Naive thymus-derived CD4-positive, alpha-beta T cell (primary cell): ENCODE measurements at regions not wholly inside any gene's neighbourhood (a gene's known extent, or its start where the extent isn't known, plus 50 kb on each side); places are given as distances from the start of the nearest gene placed in this dataset.

Source experiments
- ATAC-seq: fragments of 150-1000 bp; cut with Tn5 transposase; 2 replicates; pipeline ENCODE4 v1.10.0; 2021; ENCODE audit warnings: mild to moderate bottlenecking, moderate library complexity
- CTCF ChIA-PET: fragments of 350-600 bp; sonication (Branson Sonifier 250); formaldehyde crosslinking; loops from one replicate; lab custom pipeline; 2021; ENCODE audit warnings: antibody characterized with exemption; lab: Charles Lee
- POLR2A ChIA-PET: fragments of 350-600 bp; sonication (Branson Sonifier 250); formaldehyde crosslinking; loops from one replicate; lab custom pipeline; 2021; ENCODE audit warnings: antibody characterized with exemption, inconsistent platforms; lab: Charles Lee
- DNase-seq, 9 donors: peaks; one replicate each; pipeline versions ENCODE4 v3.0.0 to v3.0.0-alpha.2; 2020 to 2022; ENCODE audit warnings: mixed read lengths in 1 of 9
- H3K27ac ChIP-seq: one replicate; pipeline ENCODE4 v1.7.0; 2013; ENCODE audit warnings: mild to moderate bottlenecking, low read depth, low read length, moderate library complexity
- H3K27me3 ChIP-seq, 2 donors: one replicate each; pipeline ENCODE4 v1.7.0; 2013; ENCODE audit warnings: low read length in 2 of 2, mild to moderate bottlenecking in 2 of 2, moderate library complexity in 2 of 2; ENCODE audit not compliant: control insufficient read depth in 2 of 2, insufficient read depth in 2 of 2
- H3K36me3 ChIP-seq, 3 experiments: 1 replicate in 2 of 3; 2 replicates in 1 of 3; pipeline ENCODE4 v1.7.0; 2013; ENCODE audit warnings: low read length in 3 of 3, mild to moderate bottlenecking in 3 of 3, moderate library complexity in 1 of 3; ENCODE audit not compliant: insufficient read depth in 3 of 3, control insufficient read depth in 2 of 3
- H3K4me1 ChIP-seq, 2 donors: one replicate each; pipeline ENCODE4 v1.7.0; 2013; ENCODE audit warnings: low read length in 2 of 2, mild to moderate bottlenecking in 2 of 2, moderate library complexity in 1 of 2; ENCODE audit not compliant: control insufficient read depth in 2 of 2, insufficient read depth in 2 of 2
- H3K4me3 ChIP-seq: 2 replicates; pipeline ENCODE4 v1.7.0; 2013; ENCODE audit warnings: mild to moderate bottlenecking, low read length
- H3K9me3 ChIP-seq, 3 experiments: 1 replicate in 2 of 3; 2 replicates in 1 of 3; pipeline ENCODE4 v1.7.0; 2013; ENCODE audit warnings: low read length in 3 of 3; ENCODE audit not compliant: control insufficient read depth in 2 of 3
- H3K27ac Mint-ChIP-seq, 9 donors: one replicate each; pipeline ENCODE4 v1.8.0; 2020 to 2022; ENCODE audit warnings: mixed read lengths in 9 of 9, mild to moderate bottlenecking in 8 of 9, moderate library complexity in 5 of 9, inconsistent platforms in 2 of 9
- H3K27me3 Mint-ChIP-seq, 5 donors: one replicate each; pipeline ENCODE4 v1.8.0; 2021 to 2022; ENCODE audit warnings: mixed read lengths in 5 of 5, mild to moderate bottlenecking in 1 of 5
- H3K36me3 Mint-ChIP-seq, 5 donors: one replicate each; pipeline ENCODE4 v1.8.0; 2020 to 2022; ENCODE audit warnings: mixed read lengths in 5 of 5, mild to moderate bottlenecking in 3 of 5, inconsistent platforms in 1 of 5
- H3K4me1 Mint-ChIP-seq, 7 donors: one replicate each; pipeline ENCODE4 v1.8.0; 2020 to 2022; ENCODE audit warnings: mixed read lengths in 7 of 7, mild to moderate bottlenecking in 3 of 7, inconsistent platforms in 1 of 7
- H3K4me3 Mint-ChIP-seq, 10 donors: one replicate each; pipeline ENCODE4 v1.8.0; 2020 to 2022; ENCODE audit warnings: mild to moderate bottlenecking in 10 of 10, mixed read lengths in 10 of 10, moderate library complexity in 6 of 10, inconsistent platforms in 2 of 10
- H3K9me3 Mint-ChIP-seq, 11 donors: one replicate each; pipeline ENCODE4 v1.8.0; 2020 to 2022; ENCODE audit warnings: mixed read lengths in 11 of 11, mild to moderate bottlenecking in 4 of 11, inconsistent platforms in 1 of 11, moderate library complexity in 1 of 11
- intact Hi-C, 2 donors: fragments of 100-400 bp; cut with micrococcal nuclease; formaldehyde crosslinking; loops; one replicate each; pipeline ENCODE4 v1.15.1; 2023

DNA sequence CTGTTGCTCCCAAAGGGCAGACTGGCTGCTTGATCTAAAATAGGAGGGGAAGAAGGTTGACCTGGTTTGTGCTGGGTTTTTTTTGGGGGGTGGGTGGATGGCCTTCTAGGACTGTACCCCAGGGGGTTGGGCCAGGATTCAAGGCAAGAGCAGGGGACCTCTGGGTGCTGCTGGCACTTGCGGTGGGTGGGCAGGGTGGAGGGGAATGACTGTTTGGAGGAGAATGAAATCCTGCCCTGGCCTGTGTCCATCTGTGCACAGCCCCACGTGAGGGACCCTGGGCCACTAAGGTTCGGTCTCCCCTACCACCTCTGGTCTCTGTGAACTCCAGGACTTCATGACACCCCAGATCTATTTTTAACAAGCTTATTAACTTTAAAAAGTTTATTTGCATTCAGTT is 414.2 kb downstream of the PTPRU start:
- intact Hi-C loops = no loop called here
- ChIA-PET CTCF (no interaction called here), POLR2A (no interaction called here)
- Mint-ChIP-seq H3K27ac (no peak overlapping the region), H3K27me3 (peaks cover 4 to 51% (median 32%) of the 10 kb centered on the region in 5 donors), H3K36me3 (peaks cover 0 to 3% (median 0%) of the 10 kb centered on the region in 5 donors), H3K4me3 (no peak overlapping the region), H3K4me1 (peaks cover 0 to 2% (median 0%) of the 10 kb centered on the region in 7 donors), H3K9me3 (peaks cover 0 to 4% (median 0%) of the 10 kb centered on the region in 11 donors)
- Histone ChIP-seq H3K4me3 (no peak overlapping the region), H3K9me3 (no peaks in the 10 kb centered on the region), H3K36me3 (no peaks in the 10 kb centered on the region), H3K27ac (no peak overlapping the region), H3K27me3 (no peaks in the 10 kb centered on the region), H3K4me1 (no peaks in the 10 kb centered on the region)
- DNase-seq (no peak), ATAC-seq (no peak)

DNA sequence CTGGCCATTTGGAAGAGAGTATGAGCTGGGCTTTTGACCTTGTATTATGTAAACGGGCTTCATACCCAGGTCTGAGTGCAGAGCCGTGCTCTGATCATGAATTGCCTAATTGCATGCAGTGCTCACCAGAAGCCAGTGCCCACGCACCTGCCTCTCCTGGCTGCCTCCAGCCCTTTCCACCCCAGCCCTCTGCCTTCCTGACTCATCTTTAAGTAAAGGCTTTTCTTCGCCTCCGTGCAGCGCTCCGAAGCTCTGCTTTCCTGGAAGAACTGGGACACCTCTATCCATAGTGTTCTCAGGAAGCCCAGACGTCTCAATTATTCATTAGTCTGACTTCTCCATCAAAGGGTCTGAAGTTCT is 413.7 kb downstream of the PTPRU start:
- Mint-ChIP-seq H3K36me3 (no peaks in the 10 kb centered on the region), H3K4me1 (peaks cover 0 to 2% (median 0%) of the 10 kb centered on the region in 7 donors), H3K4me3 (no peak overlapping the region), H3K9me3 (peaks cover 0 to 4% (median 0%) of the 10 kb centered on the region in 11 donors), H3K27ac (no peak overlapping the region), H3K27me3 (peaks cover 8 to 55% (median 28%) of the 10 kb centered on the region in 5 donors)
- DNase-seq (no peak), ATAC-seq (no peak)
- Histone ChIP-seq H3K27ac (no peak overlapping the region), H3K4me1 (no peaks in the 10 kb centered on the region), H3K9me3 (no peaks in the 10 kb centered on the region), H3K27me3 (no peaks in the 10 kb centered on the region), H3K4me3 (no peak overlapping the region), H3K36me3 (no peaks in the 10 kb centered on the region)
- intact Hi-C loops = no loop called here
- CTCF ChIA-PET = no interaction called here
- POLR2A ChIA-PET = no interaction called here

DNA sequence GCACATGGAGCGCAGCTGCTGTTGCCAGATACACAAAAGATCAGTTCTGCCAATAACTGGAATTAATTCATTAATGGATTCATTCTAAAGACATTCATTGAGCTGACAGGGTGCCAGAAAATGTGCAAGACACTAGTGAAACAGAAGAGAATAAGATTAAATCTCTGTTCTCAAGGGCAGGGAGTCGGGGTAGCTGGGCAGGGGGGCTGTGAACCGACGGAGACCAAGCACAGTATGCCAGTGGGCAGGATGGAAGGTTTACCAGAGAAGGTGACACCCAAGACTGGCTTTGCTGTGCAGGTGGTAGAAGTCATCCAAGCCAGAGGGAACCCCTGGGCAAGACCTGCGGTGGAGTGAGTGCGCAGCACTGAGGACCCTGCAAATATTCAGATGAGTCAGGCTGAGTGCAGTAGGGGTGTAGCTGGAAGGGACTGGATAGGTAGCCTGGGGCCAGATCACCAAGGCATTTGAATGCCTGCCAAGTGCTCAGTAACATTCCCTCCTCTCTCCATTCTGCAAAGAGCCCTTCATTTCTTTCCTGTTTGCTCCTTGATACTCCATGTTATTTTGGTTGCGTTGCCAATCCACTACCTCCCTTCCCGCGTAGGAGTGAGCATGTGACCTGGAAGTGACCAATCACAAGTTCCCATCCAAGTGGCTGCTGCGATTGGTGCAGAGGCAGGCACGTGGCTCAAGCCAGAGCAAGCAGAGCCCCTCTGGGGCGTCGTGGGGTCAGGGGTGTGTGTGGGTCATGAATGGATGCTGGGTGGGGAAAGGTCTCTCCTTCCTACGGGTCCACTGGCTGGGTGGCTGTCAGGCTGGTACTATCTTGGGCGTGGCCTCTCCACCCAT is 413.1 kb downstream of the PTPRU start:
- no peaks in the 10 kb centered on the region for H3K36me3 ChIP-seq
- H3K4me1 ChIP-seq = no peaks in the 10 kb centered on the region
- H3K27me3 ChIP-seq = no peaks in the 10 kb centered on the region
- H3K27me3 Mint-ChIP-seq = peaks cover 11 to 56% (median 27%) of the 10 kb centered on the region in 5 donors
- ChIA-PET CTCF (no interaction called here), POLR2A (no interaction called here)
- no peak overlapping the region for H3K27ac ChIP-seq
- no peak overlapping the region for H3K27ac Mint-ChIP-seq
- H3K36me3 Mint-ChIP-seq = no peaks in the 10 kb centered on the region
- no peak overlapping the region for H3K4me3 Mint-ChIP-seq
- no peaks in the 10 kb centered on the region for H3K9me3 ChIP-seq
- peaks cover 0 to 2% (median 0%) of the 10 kb centered on the region in 7 donors for H3K4me1 Mint-ChIP-seq
- ATAC-seq (no peak), DNase-seq (no peak)
- intact Hi-C loops = no loop called here
- peaks cover 0 to 4% (median 0%) of the 10 kb centered on the region in 11 donors for H3K9me3 Mint-ChIP-seq
- no peak overlapping the region for H3K4me3 ChIP-seq

DNA sequence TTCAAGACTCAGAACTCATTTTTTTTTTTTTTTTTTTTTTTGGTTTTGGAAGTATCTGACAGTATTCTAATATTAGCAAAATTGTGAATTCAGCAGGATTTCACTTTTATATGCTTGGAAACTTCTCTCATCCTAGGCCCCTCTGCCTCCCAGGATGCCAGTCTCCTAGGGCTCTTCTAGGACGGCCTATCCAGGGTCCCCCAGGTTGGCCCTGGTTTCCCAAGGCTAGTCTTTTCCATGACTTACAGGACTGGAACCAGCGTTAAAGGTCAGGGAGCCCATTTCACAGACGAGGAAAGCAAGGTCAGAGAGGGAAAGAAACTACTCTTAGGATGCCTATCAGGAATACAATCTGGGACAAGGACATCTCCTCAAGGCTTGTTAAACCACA is 412.5 kb downstream of the PTPRU start:
- peaks cover 0 to 3% (median 0%) of the 10 kb centered on the region in 11 donors for H3K9me3 Mint-ChIP-seq
- H3K27me3 ChIP-seq = no peaks in the 10 kb centered on the region
- no peaks in the 10 kb centered on the region for H3K36me3 Mint-ChIP-seq
- ChIA-PET CTCF (no interaction called here), POLR2A (no interaction called here)
- H3K4me3 Mint-ChIP-seq = no peak overlapping the region
- H3K4me1 Mint-ChIP-seq = peaks cover 0 to 2% (median 0%) of the 10 kb centered on the region in 7 donors
- no peak overlapping the region for H3K27ac ChIP-seq
- no peak overlapping the region for H3K4me3 ChIP-seq
- no peaks in the 10 kb centered on the region for H3K4me1 ChIP-seq
- ATAC-seq = no peak
- peaks cover 5 to 54% (median 27%) of the 10 kb centered on the region in 5 donors for H3K27me3 Mint-ChIP-seq
- intact Hi-C loops = no loop called here
- H3K9me3 ChIP-seq = no peaks in the 10 kb centered on the region
- H3K36me3 ChIP-seq = no peaks in the 10 kb centered on the region
- no peak for DNase-seq
- H3K27ac Mint-ChIP-seq = no peak overlapping the region

DNA sequence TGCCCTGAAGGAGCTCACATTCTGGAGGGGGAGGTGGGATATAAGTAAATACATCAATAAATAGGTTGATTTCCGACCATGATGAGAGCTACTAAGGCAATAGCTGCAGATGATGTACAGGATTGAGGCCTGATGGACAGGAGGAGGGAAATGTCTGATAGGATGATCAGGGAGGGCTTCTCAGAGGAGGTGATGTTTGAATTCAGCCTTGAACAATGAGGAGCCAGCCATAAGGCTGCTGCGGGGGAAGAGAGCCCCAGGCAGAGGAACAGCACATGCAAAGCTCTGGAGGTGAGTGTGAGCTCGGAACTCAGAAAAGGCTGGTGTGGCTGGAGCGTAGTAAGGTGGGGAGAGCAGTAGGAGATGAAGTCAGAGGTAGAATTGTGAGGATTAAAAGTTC is 411.7 kb downstream of the PTPRU start:
- ATAC-seq (no peak), DNase-seq (no peak)
- Mint-ChIP-seq H3K4me3 (no peak overlapping the region), H3K4me1 (peaks cover 0 to 2% (median 0%) of the 10 kb centered on the region in 7 donors), H3K27ac (no peak overlapping the region), H3K36me3 (no peaks in the 10 kb centered on the region), H3K9me3 (peaks cover 0 to 2% (median 0%) of the 10 kb centered on the region in 11 donors), H3K27me3 (peaks cover 3 to 49% (median 25%) of the 10 kb centered on the region in 5 donors)
- Histone ChIP-seq H3K4me1 (no peaks in the 10 kb centered on the region), H3K9me3 (no peaks in the 10 kb centered on the region), H3K36me3 (no peaks in the 10 kb centered on the region), H3K27ac (no peak overlapping the region), H3K4me3 (no peak overlapping the region), H3K27me3 (no peaks in the 10 kb centered on the region)
- intact Hi-C loops = no loop called here
- ChIA-PET CTCF (no interaction called here), POLR2A (no interaction called here)

DNA sequence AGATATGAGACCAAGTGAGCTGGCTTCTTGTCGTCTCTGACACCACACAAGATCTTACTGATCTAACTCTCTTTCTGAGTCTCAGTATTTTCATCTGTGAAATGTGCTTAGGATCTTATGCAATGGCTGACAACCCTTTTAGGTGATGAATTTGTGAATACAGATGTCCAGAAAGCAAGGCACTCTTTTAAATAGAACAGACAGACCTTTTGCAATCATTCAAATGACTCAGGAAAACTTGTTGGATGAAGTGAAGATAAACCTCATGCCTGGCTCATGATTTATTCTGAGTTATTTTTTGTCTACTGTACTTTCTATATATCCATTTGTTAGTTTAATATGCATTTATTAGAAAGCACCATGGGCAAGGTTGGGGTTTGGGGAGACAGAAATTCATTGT is 411.3 kb downstream of the PTPRU start:
- intact Hi-C loops = no loop called here
- Mint-ChIP-seq H3K4me1 (peaks cover 0 to 2% (median 0%) of the 10 kb centered on the region in 7 donors), H3K4me3 (no peak overlapping the region), H3K9me3 (peaks cover 0 to 2% (median 0%) of the 10 kb centered on the region in 11 donors), H3K36me3 (no peaks in the 10 kb centered on the region), H3K27me3 (peaks cover 3 to 45% (median 24%) of the 10 kb centered on the region in 5 donors), H3K27ac (no peak overlapping the region)
- Histone ChIP-seq H3K4me3 (no peak overlapping the region), H3K36me3 (no peaks in the 10 kb centered on the region), H3K4me1 (no peaks in the 10 kb centered on the region), H3K27ac (no peak overlapping the region), H3K27me3 (no peaks in the 10 kb centered on the region), H3K9me3 (no peaks in the 10 kb centered on the region)
- ATAC-seq (no peak), DNase-seq (no peak)
- ChIA-PET POLR2A (no interaction called here), CTCF (no interaction called here)
